GM12875 (cell line): ENCODE measurements at regions not wholly inside any gene's neighbourhood (a gene's known extent, or its start where the extent isn't known, plus 50 kb on each side); places are given as distances from the start of the nearest gene placed in this dataset.

Experiments used
- H3K4me3 ChIP-seq: one replicate; pipeline ENCODE4 v1.5.1; 2011; ENCODE audit warnings: low read depth, low read length, control low read depth
- CTCF ChIP-seq: IDR thresholded peaks from 2 replicates; pipeline ENCODE4 v1.5.1; 2011; ENCODE audit warnings: low read depth, mild to moderate bottlenecking, control low read depth, inconsistent platforms, low read length, moderate library complexity, borderline replicate concordance; ENCODE audit not compliant: insufficient read depth

- TF ChIP-seq CTCF, result no peak
- no peak overlapping the region for H3K4me3 ChIP-seq
These were observed 729.9 kb downstream of the DACH1 start for GRCh38 chr13:71137101-71137500.

- no peak overlapping the region for H3K4me3 ChIP-seq
- TF ChIP-seq CTCF, result no peak
These were observed 742.8 kb downstream of the DACH1 start for GRCh38 chr13:71124230-71124629.

- no peak overlapping the region for H3K4me3 ChIP-seq
- TF ChIP-seq CTCF, result no peak
These were observed 748.1 kb downstream of the DACH1 start for GRCh38 chr13:71118779-71119364.

DNA sequence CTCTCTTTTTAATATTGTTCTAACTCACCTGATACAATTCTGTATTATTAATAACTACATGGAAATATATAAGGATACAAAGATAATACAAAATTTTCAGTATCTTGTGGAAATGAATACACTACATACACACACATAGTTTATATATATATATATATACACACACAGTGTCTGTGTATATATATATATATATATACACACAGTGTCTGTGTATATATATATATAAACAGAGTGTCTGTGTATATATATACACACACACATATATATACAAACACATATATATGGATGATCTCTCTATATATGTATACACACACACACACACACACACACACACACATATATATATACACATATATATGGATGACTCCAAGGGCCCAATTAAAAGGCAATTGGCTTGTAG, 749.1 kb downstream of the DACH1 start:
- no peak for TF ChIP-seq CTCF
- no peak overlapping the region for H3K4me3 ChIP-seq

- TF ChIP-seq CTCF, result no peak
- H3K4me3 ChIP-seq, result no peak overlapping the region
These were observed 751.7 kb downstream of the DACH1 start for GRCh38 chr13:71115301-71115700.

DNA sequence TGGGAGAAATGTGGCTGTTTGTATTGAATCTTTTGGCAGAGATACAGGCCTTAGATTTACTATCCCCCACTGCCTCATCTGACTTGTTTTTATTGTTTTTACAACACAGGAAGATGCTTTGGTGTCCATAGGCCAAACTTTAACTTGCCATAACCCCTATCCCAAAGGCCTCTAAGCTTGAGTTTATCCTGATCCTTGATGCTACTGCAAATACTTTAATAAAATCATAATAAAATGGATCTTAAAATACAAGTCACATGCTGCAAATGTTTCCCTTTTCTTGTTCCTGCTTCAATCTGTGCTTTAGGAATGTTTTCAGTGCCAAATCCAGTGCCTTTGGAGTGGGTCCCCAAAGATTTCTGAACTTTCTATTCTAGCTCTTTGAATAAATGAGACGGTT, 770.6 kb downstream of the DACH1 start:
- no peak overlapping the region for H3K4me3 ChIP-seq
- TF ChIP-seq CTCF, result no peak

DNA sequence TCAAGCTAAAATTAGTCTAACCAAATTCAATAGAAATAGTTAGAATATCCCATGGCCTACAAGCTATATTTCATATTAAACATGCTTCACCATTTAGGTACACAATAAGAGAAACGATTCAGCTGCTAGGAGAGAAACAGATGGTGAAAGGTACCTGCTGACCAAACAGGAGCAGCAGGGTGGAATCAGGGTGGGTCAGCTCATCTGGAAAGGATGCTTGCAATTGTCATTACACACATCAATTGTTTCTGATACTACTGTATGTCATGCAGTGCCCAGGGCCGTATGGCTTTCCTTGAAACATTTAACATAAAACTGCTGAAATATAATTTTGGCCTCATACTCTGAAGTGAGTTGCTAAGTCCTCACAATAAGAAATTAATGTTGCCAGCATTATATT, 776.0 kb downstream of the DACH1 start:
- no peak for TF ChIP-seq CTCF
- no peak overlapping the region for H3K4me3 ChIP-seq
